ENCODE measurements at regions not wholly inside any gene's neighbourhood (a gene's known extent, or its start where the extent isn't known, plus 50 kb on each side); places are given as distances from the start of the nearest gene placed in this dataset.

DNA sequence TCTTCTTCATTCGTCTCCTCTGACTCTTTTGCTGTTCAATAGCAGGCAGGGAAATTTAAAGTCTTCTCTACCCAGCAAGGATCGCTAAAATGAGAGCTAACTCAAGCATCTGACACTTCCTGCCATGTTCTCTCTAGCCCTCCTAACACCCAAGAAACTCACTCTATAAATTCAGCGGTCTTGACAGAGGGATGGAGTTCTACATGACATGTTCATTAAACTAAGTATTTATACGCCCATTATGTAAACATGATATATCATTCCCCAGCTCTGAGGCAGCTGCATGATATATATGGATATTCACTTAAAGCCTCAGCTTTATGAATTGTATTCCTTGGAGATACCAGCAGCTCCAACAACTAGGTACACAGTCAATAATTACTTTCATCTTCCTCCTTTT is 231.0 kb downstream of the METTL4 start:
- TF ChIP-seq POLR2A (IDR thresholded peaks at IDR 0.05), result no peak
- no peak for TF ChIP-seq CTCF (IDR thresholded peaks at IDR 0.05)

Measured in breast epithelium (tissue), 3 donors.